Breast epithelium (tissue), 4 donors: ENCODE measurements at regions not wholly inside any gene's neighbourhood (a gene's known extent, or its start where the extent isn't known, plus 50 kb on each side); places are given as distances from the start of the nearest gene placed in this dataset.

Experiments used
- DNase-seq, 2 donors: peaks; one replicate each; pipeline ENCODE4 v3.0.0-alpha.2; 2019; ENCODE audit warnings: low spot score in 2 of 2
- H3K27ac ChIP-seq, 2 donors: fragments of 200-600 bp; sonication (generic) in 1 of 2; one replicate each; pipeline ENCODE4 v1.5.1; 2016 to 2019; ENCODE audit warnings: mild to moderate bottlenecking in 1 of 2
- H3K27me3 ChIP-seq, 2 donors: fragments of 200-600 bp; sonication (generic) in 1 of 2; one replicate each; pipeline versions ENCODE4 v1.5.1 to v1.6.0; 2017 to 2019; ENCODE audit warnings: control low read depth in 1 of 2, mild to moderate bottlenecking in 1 of 2
- H3K36me3 ChIP-seq: fragments of 200-600 bp; one replicate; pipeline ENCODE4 v1.5.1; 2019
- H3K4me1 ChIP-seq, 2 donors: fragments of 200-600 bp; sonication (generic); one replicate each; pipeline ENCODE4 v1.5.1; 2016 to 2019; ENCODE audit warnings: control low read depth in 1 of 2
- H3K4me3 ChIP-seq, 3 donors: fragments of 200-600 bp; sonication (generic); 1 replicate in 2 of 3; 2 replicates in 1 of 3; pipeline ENCODE4 v1.5.1; 2016 to 2019; ENCODE audit warnings: mild to moderate bottlenecking in 3 of 3, moderate library complexity in 2 of 3
- H3K9me3 ChIP-seq, 2 donors: fragments of 200-600 bp; sonication (generic) in 1 of 2; one replicate each; pipeline ENCODE4 v1.5.1; 2016 to 2019; ENCODE audit warnings: control low read depth in 1 of 2
- POLR2A ChIP-seq: fragments of 450-650 bp; IDR thresholded peaks from one replicate; pipeline ENCODE4 v1.6.1; 2016; ENCODE audit warnings: antibody characterized with exemption, mild to moderate bottlenecking, moderate library complexity
- POLR2AphosphoS5 ChIP-seq, 3 donors: sonication (generic); formaldehyde crosslinking; IDR thresholded peaks; one replicate each; pipeline ENCODE4 v1.6.1; 2017; ENCODE audit warnings: antibody characterized with exemption in 3 of 3
- intact Hi-C: fragments of 100-400 bp; cut with DNase I; formaldehyde crosslinking; loops from one replicate; pipeline ENCODE4 v1.15.1; 2023; ENCODE audit warnings: low total_unique reads
- TF ChIP-seq, protein P1 (sequence below), 3 donors: fragments of 450-650 bp; IDR thresholded peaks; one replicate each; pipeline ENCODE4 v1.5.1; 2016 to 2017; ENCODE audit warnings: antibody characterized with exemption in 3 of 3, mild to moderate bottlenecking in 3 of 3, moderate library complexity in 3 of 3

DNA sequence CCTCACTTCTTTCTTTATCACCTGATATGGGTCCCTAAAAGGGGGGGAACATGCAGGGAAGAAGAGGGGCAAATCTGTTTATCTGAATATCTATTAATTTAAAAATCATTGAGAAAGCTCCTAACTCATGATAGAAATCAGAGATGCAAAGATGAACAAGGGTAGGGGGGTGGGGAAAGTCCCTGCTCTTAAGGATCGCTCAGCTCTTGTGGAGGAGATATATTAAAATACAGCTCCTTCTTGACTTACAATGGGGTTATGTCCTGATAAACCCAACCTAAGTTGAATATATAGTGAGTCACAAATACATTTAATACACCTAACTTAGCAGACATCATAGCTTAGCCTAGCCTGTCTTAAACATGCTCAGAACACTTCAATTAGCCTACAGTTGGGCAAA, 237.5 kb downstream of the MAF start:
- Histone ChIP-seq H3K27ac (no peak overlapping the region), H3K36me3 (no peaks in the 10 kb centered on the region), H3K4me1 (no peaks in the 10 kb centered on the region), H3K4me3 (no peak overlapping the region), H3K27me3 (no peaks in the 10 kb centered on the region), H3K9me3 (peaks cover 0 to 4% of the 10 kb centered on the region in 2 donors)
- no peak for DNase-seq
- intact Hi-C loops: no loop called here
- TF ChIP-seq POLR2AphosphoS5 (IDR thresholded peaks at IDR 0.05): no peak
- TF ChIP-seq POLR2A: no peak
- TF ChIP-seq, protein P1, sequence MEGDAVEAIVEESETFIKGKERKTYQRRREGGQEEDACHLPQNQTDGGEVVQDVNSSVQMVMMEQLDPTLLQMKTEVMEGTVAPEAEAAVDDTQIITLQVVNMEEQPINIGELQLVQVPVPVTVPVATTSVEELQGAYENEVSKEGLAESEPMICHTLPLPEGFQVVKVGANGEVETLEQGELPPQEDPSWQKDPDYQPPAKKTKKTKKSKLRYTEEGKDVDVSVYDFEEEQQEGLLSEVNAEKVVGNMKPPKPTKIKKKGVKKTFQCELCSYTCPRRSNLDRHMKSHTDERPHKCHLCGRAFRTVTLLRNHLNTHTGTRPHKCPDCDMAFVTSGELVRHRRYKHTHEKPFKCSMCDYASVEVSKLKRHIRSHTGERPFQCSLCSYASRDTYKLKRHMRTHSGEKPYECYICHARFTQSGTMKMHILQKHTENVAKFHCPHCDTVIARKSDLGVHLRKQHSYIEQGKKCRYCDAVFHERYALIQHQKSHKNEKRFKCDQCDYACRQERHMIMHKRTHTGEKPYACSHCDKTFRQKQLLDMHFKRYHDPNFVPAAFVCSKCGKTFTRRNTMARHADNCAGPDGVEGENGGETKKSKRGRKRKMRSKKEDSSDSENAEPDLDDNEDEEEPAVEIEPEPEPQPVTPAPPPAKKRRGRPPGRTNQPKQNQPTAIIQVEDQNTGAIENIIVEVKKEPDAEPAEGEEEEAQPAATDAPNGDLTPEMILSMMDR (IDR thresholded peaks at IDR 0.05): no peak

DNA sequence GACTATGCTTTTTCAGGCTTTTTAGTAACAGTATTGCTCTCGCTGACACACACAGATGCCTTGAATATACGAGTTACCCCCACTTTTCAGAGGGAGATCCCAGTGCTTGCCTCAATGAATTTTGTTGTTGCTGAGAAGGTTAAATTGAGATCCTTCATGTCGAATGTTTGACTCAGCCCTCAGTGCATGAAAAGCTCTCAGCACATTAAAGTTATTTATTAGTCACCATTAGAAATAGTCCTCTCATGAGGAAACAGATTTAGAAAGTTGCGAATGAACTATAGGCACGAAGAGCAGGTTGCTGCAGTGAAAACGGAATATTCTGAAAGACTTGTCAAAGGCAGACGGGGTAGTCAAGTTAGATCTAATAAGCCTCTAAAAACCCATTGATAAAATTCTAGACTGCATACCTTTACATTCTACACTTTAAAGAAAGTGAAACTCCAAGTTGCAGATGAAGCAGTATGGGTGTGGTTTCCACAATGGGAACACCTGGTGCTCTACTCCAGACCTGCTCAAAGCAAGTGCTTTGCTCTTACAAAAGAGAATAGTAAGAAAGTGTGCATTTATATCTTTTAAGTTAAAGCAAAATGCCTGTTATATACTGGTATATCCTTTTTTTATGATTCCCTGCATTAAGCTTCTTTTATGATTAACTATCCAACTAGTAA, 238.1 kb downstream of the MAF start:
- no peak for TF ChIP-seq POLR2AphosphoS5 (IDR thresholded peaks at IDR 0.05)
- TF ChIP-seq POLR2A: no peak
- TF ChIP-seq, protein P1 (IDR thresholded peaks at IDR 0.05): no peak
- Histone ChIP-seq H3K27me3 (no peaks in the 10 kb centered on the region), H3K9me3 (peaks cover 0 to 4% of the 10 kb centered on the region in 2 donors), H3K36me3 (no peaks in the 10 kb centered on the region), H3K27ac (no peak overlapping the region), H3K4me3 (no peak overlapping the region), H3K4me1 (no peaks in the 10 kb centered on the region)
- no peak for DNase-seq
- intact Hi-C loops: no loop called here

DNA sequence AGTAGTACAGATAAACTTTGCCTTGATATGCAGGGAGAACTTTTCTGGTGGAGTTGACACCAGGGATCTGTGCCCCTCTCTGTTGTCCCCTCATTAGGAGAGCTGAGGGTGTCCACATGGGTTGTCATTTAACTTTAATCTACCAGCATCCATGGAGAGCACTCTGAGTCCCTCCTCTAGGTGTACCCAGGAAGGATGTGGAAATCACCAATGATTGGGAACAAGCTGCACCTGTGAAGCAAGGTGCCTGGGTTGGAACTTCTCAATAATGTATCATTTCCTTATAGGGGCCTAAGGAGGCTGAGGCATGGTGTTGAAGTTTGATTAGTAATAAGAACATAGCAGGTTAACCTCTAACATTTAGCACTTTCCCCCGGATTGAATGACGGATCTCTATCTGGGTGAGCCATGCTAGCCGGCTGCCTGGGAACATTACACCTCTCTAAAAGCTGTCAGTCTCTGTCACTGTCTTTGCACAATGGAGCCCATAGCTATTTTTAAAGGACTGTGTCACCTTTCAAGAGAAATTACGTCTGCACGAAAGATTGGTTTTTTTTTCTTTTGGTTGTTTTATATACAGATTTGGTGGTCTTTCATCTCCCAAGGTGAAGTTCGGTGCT, 239.3 kb downstream of the MAF start:
- no peaks in the 10 kb centered on the region for H3K27me3 ChIP-seq
- no peak overlapping the region for H3K27ac ChIP-seq
- H3K36me3 ChIP-seq: no peaks in the 10 kb centered on the region
- no peaks in the 10 kb centered on the region for H3K4me1 ChIP-seq
- no peak overlapping the region for H3K4me3 ChIP-seq
- no peaks in the 10 kb centered on the region for H3K9me3 ChIP-seq
- TF ChIP-seq POLR2AphosphoS5 (IDR thresholded peaks at IDR 0.05): no peak
- no peak for TF ChIP-seq POLR2A
- TF ChIP-seq, protein P1 (IDR thresholded peaks at IDR 0.05): no peak
- DNase-seq: no peak
- intact Hi-C loops: no loop called here

DNA sequence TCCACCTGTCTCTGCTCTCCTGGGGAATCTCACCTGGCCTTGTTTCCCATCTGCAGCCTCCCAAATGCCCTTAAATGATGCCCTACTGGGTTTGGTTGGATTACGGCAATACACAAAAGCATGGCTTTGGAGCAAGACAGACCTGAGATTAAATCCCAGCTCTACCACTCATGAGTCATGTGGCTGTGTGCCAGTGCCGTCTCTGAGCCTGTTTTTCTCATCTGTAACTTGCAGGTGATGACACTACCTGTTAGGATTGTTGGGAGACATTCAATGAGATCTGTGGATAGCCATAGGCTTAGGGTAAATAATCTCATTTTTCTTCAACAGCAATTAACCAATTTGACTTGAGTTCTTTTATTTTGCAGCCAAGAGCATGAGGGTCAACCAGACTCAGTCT, 240.3 kb downstream of the MAF start:
- Histone ChIP-seq H3K4me3 (no peak overlapping the region), H3K9me3 (no peaks in the 10 kb centered on the region), H3K4me1 (no peaks in the 10 kb centered on the region), H3K27ac (no peak overlapping the region), H3K27me3 (no peaks in the 10 kb centered on the region), H3K36me3 (no peaks in the 10 kb centered on the region)
- intact Hi-C loops: no loop called here
- TF ChIP-seq POLR2A (no peak), POLR2AphosphoS5 (IDR thresholded peaks at IDR 0.05) (no peak)
- TF ChIP-seq, protein P1 (IDR thresholded peaks at IDR 0.05): no peak
- DNase-seq: peak in 1 of 2 donors; percentile 67

DNA sequence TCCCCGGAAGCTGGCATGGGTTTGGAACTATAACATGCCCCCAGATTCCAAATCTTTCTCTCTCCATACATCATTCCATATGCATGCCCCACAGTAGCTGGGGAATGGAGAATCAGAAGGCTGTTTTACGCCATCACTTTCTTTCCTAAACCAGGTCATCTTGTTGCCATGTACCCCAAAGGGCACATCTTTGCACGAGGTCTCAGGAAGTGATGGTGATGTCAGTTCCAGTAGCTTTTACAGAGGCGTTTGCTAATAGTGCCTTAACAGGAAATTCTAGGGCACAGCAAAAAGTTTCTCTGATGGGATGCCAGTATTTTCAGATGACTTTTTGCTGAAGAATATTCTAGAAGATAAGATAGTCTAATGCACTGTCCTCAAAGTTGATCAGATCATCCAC, 241.5 kb downstream of the MAF start:
- H3K27ac ChIP-seq: no peak overlapping the region
- DNase-seq: no peak
- H3K4me3 ChIP-seq: no peak overlapping the region
- intact Hi-C loops: loop anchor here (2.0 kb wide), 1 partner anchor 66 kb away; no protein-coding TSS in a partner anchor
- H3K9me3 ChIP-seq: no peaks in the 10 kb centered on the region
- H3K36me3 ChIP-seq: no peaks in the 10 kb centered on the region
- no peak for TF ChIP-seq POLR2AphosphoS5 (IDR thresholded peaks at IDR 0.05)
- TF ChIP-seq, protein P1 (IDR thresholded peaks at IDR 0.05): no peak
- no peaks in the 10 kb centered on the region for H3K4me1 ChIP-seq
- no peaks in the 10 kb centered on the region for H3K27me3 ChIP-seq
